IMR-90 (cell line): ENCODE measurements at regions not wholly inside any gene's neighbourhood (a gene's known extent, or its start where the extent isn't known, plus 50 kb on each side); places are given as distances from the start of the nearest gene placed in this dataset.

Experiments
- CEBPB ChIP-seq: IDR thresholded peaks from 2 replicates; pipeline ENCODE4 v1.6.1; 2012; ENCODE audit warnings: low read depth, low read length, improper control_type of control experiment
- CTCF ChIP-seq: conservative IDR thresholded peaks from 2 replicates; pipeline ENCODE4 v1.5.1; 2012; ENCODE audit warnings: mild to moderate bottlenecking, low read depth, low read length, improper control_type of control experiment
- ELK1 ChIP-seq: fragments of 150-350 bp; IDR thresholded peaks from 2 replicates; pipeline ENCODE4 v1.6.1; 2016; ENCODE audit warnings: low read depth, mild to moderate bottlenecking, low read length, moderate library complexity, borderline replicate concordance
- FOS ChIP-seq: fragments of 150-350 bp; IDR thresholded peaks from 2 replicates; pipeline ENCODE4 v1.6.1; 2016; ENCODE audit warnings: low read depth, low read length
- MAFK ChIP-seq: IDR thresholded peaks from 2 replicates; pipeline ENCODE4 v1.6.1; 2012; ENCODE audit warnings: low read depth, low read length, improper control_type of control experiment
- MAZ ChIP-seq: IDR thresholded peaks from 2 replicates; pipeline ENCODE4 v1.6.1; 2012; ENCODE audit warnings: low read depth, mild to moderate bottlenecking, low read length, improper control_type of control experiment, moderate library complexity, borderline replicate concordance
- MXI1 ChIP-seq: IDR thresholded peaks from 2 replicates; pipeline ENCODE4 v1.6.1; 2012; ENCODE audit warnings: low read depth, mild to moderate bottlenecking, low read length, moderate library complexity, borderline replicate concordance
- POLR2A ChIP-seq: IDR thresholded peaks from 2 replicates; pipeline ENCODE4 v1.6.1; 2012; ENCODE audit warnings: mild to moderate bottlenecking, low read depth, low read length
- RCOR1 ChIP-seq: IDR thresholded peaks from 2 replicates; pipeline ENCODE4 v1.6.1; 2012; ENCODE audit warnings: mild to moderate bottlenecking, low read length, improper control_type of control experiment; ENCODE audit not compliant: insufficient replicate concordance
- USF2 ChIP-seq: fragments of 150-350 bp; IDR thresholded peaks from 2 replicates; pipeline ENCODE4 v1.6.1; 2017; ENCODE audit warnings: mild to moderate bottlenecking, antibody characterized with exemption, low read length, low read depth

- TF ChIP-seq CTCF = no peak
- no peak for TF ChIP-seq ELK1
- TF ChIP-seq POLR2A = no peak
- TF ChIP-seq MAZ = no peak
- TF ChIP-seq FOS = no peak
- no peak for TF ChIP-seq MAFK
- TF ChIP-seq RCOR1 = no peak
- no peak for TF ChIP-seq CEBPB
- no peak for TF ChIP-seq USF2
- no peak for TF ChIP-seq MXI1
Measured at GRCh38 chr4:1475277-1476139, 69.3 kb upstream of the NKX1-1 start.
